ENCODE measurements at regions not wholly inside any gene's neighbourhood (a gene's known extent, or its start where the extent isn't known, plus 50 kb on each side); places are given as distances from the start of the nearest gene placed in this dataset.

- no peak for TF ChIP-seq CTCF (IDR thresholded peaks at IDR 0.05; ENCODE audit: insufficient read depth, low read length)
- TF ChIP-seq POLR2AphosphoS5 (IDR thresholded peaks at IDR 0.05; ENCODE audit: low read depth): no peak
- no peak for TF ChIP-seq REST (IDR thresholded peaks at IDR 0.05; ENCODE audit: insufficient replicate concordance, low read depth)
- TF ChIP-seq GABPA (IDR thresholded peaks at IDR 0.05; ENCODE audit: low read depth): no peak
- TF ChIP-seq SPI1 (IDR thresholded peaks at IDR 0.05; ENCODE audit: borderline replicate concordance, low read depth): no peak
Observed at GRCh38 chr1:198968866-198969265, 330.0 kb downstream of the PTPRC start.

All from HL-60 (cell line).